HepG2 (cell line): ENCODE measurements at regions not wholly inside any gene's neighbourhood (a gene's known extent, or its start where the extent isn't known, plus 50 kb on each side); places are given as distances from the start of the nearest gene placed in this dataset.

Experiments
- ATAC-seq: fragments of 200-7000 bp; cut with Tn5 transposase; 3 replicates; pipeline ENCODE4 v1.9.1; 2020; ENCODE audit warnings: mild to moderate bottlenecking, moderate library complexity
- BruUV-seq: library from RNA; stranded (reverse); fragments of 400-500 nt; replicated peaks from 2 replicates; lab custom pipeline; 2021; lab: Mats Ljungman, UMichigan
- CTCF ChIA-PET: fragments of 300-600 bp; formaldehyde crosslinking; extraction: SDS; loops from one replicate; lab custom pipeline; 2021; ENCODE audit warnings: low total read pairs, inconsistent platforms, low intra/inter-chr PET ratio; lab: Yijun Ruan, JAX
- POLR2A ChIA-PET: fragments of 350-600 bp; sonication (Branson Sonifier 250); formaldehyde crosslinking; loops from one replicate; lab custom pipeline; 2020; ENCODE audit warnings: antibody characterized with exemption, inconsistent platforms; lab: Yijun Ruan, JAX
- DNase-seq: peaks from one replicate; pipeline ENCODE4 v3.0.0-alpha.2; 2015; ENCODE audit warnings: low spot score
- FAIRE-seq: peaks from 3 replicates; lab custom pipeline; 2011; peaks lifted over from hg19 to GRCh38; lab: Jason Lieb, UNC
- H2AFZ ChIP-seq: one replicate; pipeline ENCODE4 v1.6.1; 2011; ENCODE audit warnings: low read length, inconsistent platforms
- H3K27ac ChIP-seq: fragments of 300-600 bp; 3 replicates; pipeline ENCODE4 v1.8.0; 2011; ENCODE audit warnings: mixed run types, mild to moderate bottlenecking, mixed read lengths, low read length, inconsistent platforms; ENCODE audit not compliant: insufficient read depth; ENCODE audit errors: extremely low read length
- H3K27me3 ChIP-seq, 2 experiments: fragments of 200-600 bp in 1 of 2; 2 replicates in 1 of 2; 3 replicates in 1 of 2; pipeline versions ENCODE4 v1.6.0 to v1.8.0; 2011; ENCODE audit warnings: low read length in 2 of 2, mild to moderate bottlenecking in 2 of 2, moderate library complexity in 2 of 2, inconsistent platforms in 1 of 2; ENCODE audit not compliant: insufficient read depth in 2 of 2, control insufficient read depth in 1 of 2
- H3K36me3 ChIP-seq, 2 experiments: fragments of 200-600 bp in 1 of 2; replicated peaks in 1 of 2; 2 replicates in 1 of 2; 3 replicates in 1 of 2; pipeline versions ENCODE4 v1.5.1 to v1.8.0; 2011; ENCODE audit warnings: low read length in 2 of 2, inconsistent platforms in 1 of 2; ENCODE audit not compliant: insufficient read depth in 2 of 2, control insufficient read depth in 1 of 2
- H3K4me1 ChIP-seq: 2 replicates; pipeline ENCODE4 v1.5.1; 2012; ENCODE audit warnings: low read length, inconsistent platforms; ENCODE audit not compliant: insufficient read depth
- H3K4me2 ChIP-seq: 2 replicates; pipeline ENCODE4 v1.6.0; 2011; ENCODE audit warnings: low read depth, low read length, inconsistent platforms
- H3K4me3 ChIP-seq, 3 experiments: fragments of 200-600 bp in 1 of 3; sonication (generic), shearing (Covaris generic) in 1 of 3; replicated peaks in 1 of 3; 2 replicates each; pipeline ENCODE4 v1.5.1; 2011 to 2016; ENCODE audit warnings: low read length in 3 of 3, inconsistent platforms in 2 of 3, low read depth in 2 of 3, mild to moderate bottlenecking in 2 of 3, control low read depth in 1 of 3, mixed read lengths in 1 of 3; ENCODE audit not compliant: insufficient read depth in 1 of 3
- H3K79me2 ChIP-seq: one replicate; pipeline ENCODE4 v1.6.1; 2011; ENCODE audit warnings: low read length, inconsistent platforms; ENCODE audit not compliant: insufficient read depth
- H3K9ac ChIP-seq: 2 replicates; pipeline ENCODE4 v1.6.0; 2011; ENCODE audit warnings: mild to moderate bottlenecking, low read depth, low read length, inconsistent platforms; ENCODE audit not compliant: insufficient read depth
- H3K9me3 ChIP-seq: 2 replicates; pipeline ENCODE4 v1.5.1; 2012; ENCODE audit warnings: mild to moderate bottlenecking, low read length
- H4K20me1 ChIP-seq: 2 replicates; pipeline ENCODE4 v1.6.0; 2011; ENCODE audit warnings: inconsistent platforms, mild to moderate bottlenecking, low read length, moderate library complexity; ENCODE audit not compliant: insufficient read depth
- ATM ChIP-seq: fragments of 450-650 bp; IDR thresholded peaks from 2 replicates; pipeline ENCODE4 v1.7.1; 2017; ENCODE audit warnings: mild to moderate bottlenecking, borderline replicate concordance
- EEA1 ChIP-seq: sonication (generic); formaldehyde crosslinking; IDR thresholded peaks from 2 replicates; pipeline ENCODE4 v1.5.1; 2020; ENCODE audit warnings: mild to moderate bottlenecking, missing genetic modification reagents, borderline replicate concordance
- FOXP1 ChIP-seq, 2 experiments: fragments of 450-650 bp in 1 of 2; IDR thresholded peaks; 2 replicates each; pipeline ENCODE4 v1.6.1; 2017 to 2018; ENCODE audit warnings: antibody characterized with exemption in 1 of 2
- HOXA7 ChIP-seq: sonication (generic); formaldehyde crosslinking; IDR thresholded peaks from 2 replicates; pipeline ENCODE4 v1.8.1; 2022; ENCODE audit warnings: mild to moderate bottlenecking, missing genetic modification reagents, moderate library complexity
- JDP2 ChIP-seq: sonication (generic); formaldehyde crosslinking; IDR thresholded peaks from 2 replicates; pipeline ENCODE4 v1.8.1; 2022; ENCODE audit warnings: missing genetic modification reagents, borderline replicate concordance
- KDM2A ChIP-seq: sonication (generic); formaldehyde crosslinking; IDR thresholded peaks from 2 replicates; pipeline ENCODE4 v1.4.0; 2020; ENCODE audit warnings: low read depth, missing genetic modification reagents, borderline replicate concordance
- KDM5B ChIP-seq: sonication (generic); formaldehyde crosslinking; IDR thresholded peaks from 2 replicates; pipeline ENCODE4 v1.4.0; 2020; ENCODE audit warnings: missing genetic modification reagents, mild to moderate bottlenecking, borderline replicate concordance
- NFE2 ChIP-seq: sonication (generic); formaldehyde crosslinking; IDR thresholded peaks from 2 replicates; pipeline ENCODE4 v1.4.0; 2020; ENCODE audit warnings: missing genetic modification reagents
- RFX1 ChIP-seq: fragments of 450-650 bp; IDR thresholded peaks from 2 replicates; pipeline ENCODE4 v1.6.1; 2017
- RFXAP ChIP-seq: sonication (generic); formaldehyde crosslinking; IDR thresholded peaks from 2 replicates; pipeline ENCODE4 v1.4.0; 2020; ENCODE audit warnings: missing genetic modification reagents, borderline replicate concordance
- SMYD3 ChIP-seq: sonication (generic); formaldehyde crosslinking; IDR thresholded peaks from 2 replicates; pipeline ENCODE4 v1.8.1; 2023; ENCODE audit warnings: mild to moderate bottlenecking, missing genetic modification reagents
- TOPORS ChIP-seq: sonication (generic); formaldehyde crosslinking; IDR thresholded peaks from 2 replicates; pipeline ENCODE4 v1.8.0; 2023; ENCODE audit warnings: mild to moderate bottlenecking, missing genetic modification reagents
- ZBTB21 ChIP-seq: sonication (generic); formaldehyde crosslinking; IDR thresholded peaks from 2 replicates; pipeline ENCODE4 v1.4.0; 2020; ENCODE audit warnings: missing genetic modification reagents
- ZEB1 ChIP-seq: IDR thresholded peaks from 2 replicates; pipeline ENCODE4 v1.6.1; 2012; ENCODE audit warnings: mild to moderate bottlenecking, low read depth, inconsistent platforms; ENCODE audit not compliant: insufficient replicate concordance
- ZNF17 ChIP-seq: sonication (generic); formaldehyde crosslinking; IDR thresholded peaks from 2 replicates; pipeline ENCODE4 v1.5.0; 2020; ENCODE audit warnings: mild to moderate bottlenecking, missing genetic modification reagents
- ZNF326 ChIP-seq: sonication (generic); formaldehyde crosslinking; IDR thresholded peaks from 2 replicates; pipeline ENCODE4 v1.4.0; 2020; ENCODE audit warnings: missing genetic modification reagents, borderline replicate concordance
- WGBS: methylation state at CpG from one replicate; pipeline ENCODE4 v1.1.6; 2017; ENCODE audit warnings: low lambda C conversion rate; 5-methylcytosine and 5-hydroxymethylcytosine counted together
- in situ Hi-C: cut with HindIII; loops from 2 replicates; pipeline ENCODE4 v1.10.0; 2017; ENCODE audit warnings: low pct_unique_long_range_greater_than_20kb; ENCODE audit not compliant: extremely low pct_ligation_motif_present
- intact Hi-C: fragments of 100-400 bp; cut with micrococcal nuclease; formaldehyde crosslinking; loops from one replicate; pipeline ENCODE4 v1.10.0; 2022; ENCODE audit not compliant: unreplicated experiment
- TF ChIP-seq, protein P1 (sequence below): IDR thresholded peaks from 2 replicates; pipeline ENCODE4 v1.6.1; 2016
- TF ChIP-seq, protein P2 (sequence below): IDR thresholded peaks from 2 replicates; pipeline ENCODE4 v1.6.1; 2016

DNA sequence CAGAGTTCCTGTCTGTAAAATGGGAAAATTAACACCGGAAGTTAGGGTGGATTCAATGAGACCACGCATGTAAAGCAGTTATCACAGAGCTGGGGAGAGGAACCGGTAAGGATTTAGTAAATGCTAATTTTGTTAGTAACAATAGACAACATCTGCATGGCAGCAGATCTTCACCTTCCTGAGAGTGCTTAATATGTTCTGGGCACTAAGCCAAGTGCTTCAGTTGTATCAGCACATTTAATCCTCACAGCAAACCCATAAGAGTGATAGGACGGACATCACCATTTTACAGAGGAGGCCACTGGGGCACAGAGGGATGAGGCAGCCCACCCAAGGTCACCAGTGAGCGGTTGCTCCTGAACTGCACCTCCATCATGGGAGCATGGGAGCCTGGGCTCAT is 189.4 kb downstream of the WNT5A start:
- Histone ChIP-seq H3K36me3 (no peaks in the 10 kb centered on the region), H3K79me2 (no peaks in the 10 kb centered on the region), H3K27me3 (no peaks in the 10 kb centered on the region), H3K4me3 (no peak overlapping the region), H3K9ac (no peak overlapping the region), H3K4me2 (no peak overlapping the region), H3K4me1 (no peaks in the 10 kb centered on the region), H2AFZ (no peak overlapping the region), H3K27ac (no peak overlapping the region), H4K20me1 (no peaks in the 10 kb centered on the region), H3K9me3 (no peaks in the 10 kb centered on the region; the same call in 1 of the 2 replicates)
- TF ChIP-seq, protein P1, sequence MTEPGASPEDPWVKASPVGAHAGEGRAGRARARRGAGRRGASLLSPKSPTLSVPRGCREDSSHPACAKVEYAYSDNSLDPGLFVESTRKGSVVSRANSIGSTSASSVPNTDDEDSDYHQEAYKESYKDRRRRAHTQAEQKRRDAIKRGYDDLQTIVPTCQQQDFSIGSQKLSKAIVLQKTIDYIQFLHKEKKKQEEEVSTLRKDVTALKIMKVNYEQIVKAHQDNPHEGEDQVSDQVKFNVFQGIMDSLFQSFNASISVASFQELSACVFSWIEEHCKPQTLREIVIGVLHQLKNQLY (CRISPR knock-in tag) = no peak
- no peak for TF ChIP-seq HOXA7 (CRISPR knock-in tag)
- no peak for FAIRE-seq
- in situ Hi-C loops = no loop called here
- WGBS = 49% methylated on average over 3 of the region's 5 CpGs
- DNase-seq = no peak
- intact Hi-C loops = no loop called here
- no TSS peak for BruUV-seq
- ChIA-PET CTCF (no interaction called here), POLR2A (no interaction called here)
- ATAC-seq = no peak

DNA sequence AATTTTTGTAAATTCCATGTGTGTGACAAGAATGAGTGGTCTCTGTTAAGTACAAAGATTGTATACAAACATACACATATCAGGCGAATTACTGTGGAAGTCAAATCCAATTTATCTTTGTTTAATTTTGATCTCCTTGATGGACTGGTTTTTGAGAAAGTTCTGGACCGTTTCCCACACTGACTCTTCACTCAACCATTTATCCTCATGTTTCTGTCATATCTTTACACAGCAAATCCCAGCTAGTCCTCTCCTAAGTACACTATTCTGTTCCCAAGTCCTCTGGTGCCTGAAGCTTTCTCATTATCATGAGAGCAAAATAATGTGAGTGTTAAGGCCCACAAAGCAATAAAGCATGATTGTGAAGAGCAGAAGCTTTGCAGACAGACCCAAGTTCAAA is 189.9 kb downstream of the WNT5A start:
- FAIRE-seq (no peak), ATAC-seq (no peak), DNase-seq (no peak)
- ChIA-PET CTCF (no interaction called here), POLR2A (no interaction called here)
- Histone ChIP-seq H3K4me1 (no peaks in the 10 kb centered on the region), H3K36me3 (no peaks in the 10 kb centered on the region), H3K4me3 (no peak overlapping the region), H3K27me3 (no peaks in the 10 kb centered on the region), H3K79me2 (no peaks in the 10 kb centered on the region), H2AFZ (no peak overlapping the region), H3K27ac (no peak overlapping the region), H3K4me2 (no peak overlapping the region), H4K20me1 (no peaks in the 10 kb centered on the region), H3K9me3 (no peaks in the 10 kb centered on the region; the same call in 1 of the 2 replicates), H3K9ac (no peak overlapping the region)
- intact Hi-C loops (no loop called here), in situ Hi-C loops (no loop called here)
- 4% methylated on average over 2 of the region's 2 CpGs for WGBS
- BruUV-seq = no TSS peak
- TF ChIP-seq ZEB1 (no peak), ATM (no peak), TOPORS (CRISPR knock-in tag) (no peak), RFXAP (no peak), RFX1 (no peak), NFE2 (no peak), FOXP1 (IDR thresholded peaks at IDR 0.05) (no peak), FOXP1 (CRISPR knock-in tag; IDR thresholded peaks at IDR 0.05) (no peak), EEA1 (CRISPR knock-in tag) (no peak), KDM5B (CRISPR knock-in tag) (no peak), JDP2 (no peak), KDM2A (CRISPR knock-in tag) (no peak), SMYD3 (no peak), ZNF17 (CRISPR knock-in tag) (no peak), ZBTB21 (CRISPR knock-in tag) (no peak), ZNF326 (CRISPR knock-in tag) (no peak)
- TF ChIP-seq, protein P2, sequence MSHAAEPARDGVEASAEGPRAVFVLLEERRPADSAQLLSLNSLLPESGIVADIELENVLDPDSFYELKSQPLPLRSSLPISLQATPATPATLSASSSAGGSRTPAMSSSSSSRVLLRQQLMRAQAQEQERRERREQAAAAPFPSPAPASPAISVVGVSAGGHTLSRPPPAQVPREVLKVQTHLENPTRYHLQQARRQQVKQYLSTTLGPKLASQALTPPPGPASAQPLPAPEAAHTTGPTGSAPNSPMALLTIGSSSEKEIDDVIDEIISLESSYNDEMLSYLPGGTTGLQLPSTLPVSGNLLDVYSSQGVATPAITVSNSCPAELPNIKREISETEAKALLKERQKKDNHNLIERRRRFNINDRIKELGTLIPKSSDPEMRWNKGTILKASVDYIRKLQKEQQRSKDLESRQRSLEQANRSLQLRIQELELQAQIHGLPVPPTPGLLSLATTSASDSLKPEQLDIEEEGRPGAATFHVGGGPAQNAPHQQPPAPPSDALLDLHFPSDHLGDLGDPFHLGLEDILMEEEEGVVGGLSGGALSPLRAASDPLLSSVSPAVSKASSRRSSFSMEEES = no peak
